ENCODE measurements at regions not wholly inside any gene's neighbourhood (a gene's known extent, or its start where the extent isn't known, plus 50 kb on each side); places are given as distances from the start of the nearest gene placed in this dataset.

DNA sequence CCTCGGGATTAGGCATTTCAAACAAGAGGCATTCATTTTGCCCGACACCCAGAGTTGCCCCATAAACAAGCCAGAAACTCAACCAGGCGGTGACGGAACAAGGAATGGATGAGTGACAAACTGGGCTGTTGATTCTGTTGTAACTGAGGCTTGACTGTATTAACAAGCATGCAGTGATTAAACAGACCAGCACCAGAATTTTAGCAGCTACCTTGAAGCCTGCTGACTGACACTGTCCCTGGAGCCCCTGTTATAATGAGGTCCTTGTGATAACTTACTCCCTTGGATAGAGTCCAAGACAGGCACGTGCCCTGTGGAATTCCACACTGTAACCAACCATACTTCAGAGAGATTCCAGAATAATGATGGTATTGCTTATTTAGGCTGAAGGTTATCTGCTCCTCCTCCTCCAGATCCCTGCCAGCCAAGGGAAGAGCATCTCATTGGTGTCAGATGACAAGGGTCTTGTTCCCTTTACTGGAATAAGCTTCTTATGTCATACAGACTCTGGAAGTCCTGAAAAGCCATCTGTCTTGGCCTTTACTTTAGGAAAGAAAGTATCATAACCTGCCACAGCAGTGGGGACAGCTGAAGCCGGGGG lies 97.1 kb upstream of the RMDN2 start:
- TF ChIP-seq JUN (IDR thresholded peaks at IDR 0.05) (no peak), CTCF (IDR thresholded peaks at IDR 0.05) (no peak)

Measured in A549 (cell line).